B cell (primary cell): ENCODE measurements at regions not wholly inside any gene's neighbourhood (a gene's known extent, or its start where the extent isn't known, plus 50 kb on each side); places are given as distances from the start of the nearest gene placed in this dataset.

Source experiments
- ATAC-seq: fragments of 200-7000 bp; cut with Tn5 transposase; one replicate; pipeline ENCODE4 v1.10.0; 2021; ENCODE audit warnings: low read depth, mild to moderate bottlenecking, moderate number of reproducible peaks, moderate library complexity
- CTCF ChIA-PET: fragments of 350-600 bp; sonication (Branson Sonifier 250); formaldehyde crosslinking; loops from one replicate; lab custom pipeline; 2021; ENCODE audit warnings: antibody characterized with exemption, inconsistent platforms; lab: Charles Lee
- POLR2A ChIA-PET: fragments of 350-600 bp; sonication (Branson Sonifier 250); formaldehyde crosslinking; loops from one replicate; lab custom pipeline; 2021; ENCODE audit warnings: antibody characterized with exemption; lab: Charles Lee
- DNase-seq: peaks from one replicate; pipeline ENCODE4 v3.0.0; 2013
- H2AFZ ChIP-seq: 2 replicates; pipeline ENCODE4 v1.6.1; 2012; ENCODE audit warnings: mild to moderate bottlenecking, low read depth, low read length; ENCODE audit not compliant: insufficient read depth, poor library complexity, severe bottlenecking
- H3K27ac ChIP-seq, 2 donors: 1 replicate in 1 of 2; 2 replicates in 1 of 2; pipeline ENCODE4 v1.5.1; 2012 to 2013; ENCODE audit warnings: low read length in 2 of 2, mild to moderate bottlenecking in 2 of 2, moderate library complexity in 1 of 2
- H3K27me3 ChIP-seq, 4 experiments: fragments of 200-600 bp in 1 of 4; sonication (generic) in 1 of 4; replicated peaks in 1 of 4; 1 replicate in 2 of 4; 2 replicates in 2 of 4; pipeline versions ENCODE4 v1.6.1 to v1.7.0; 2013 to 2016; ENCODE audit warnings: low read length in 3 of 4, mild to moderate bottlenecking in 2 of 4, mixed read lengths in 1 of 4, moderate library complexity in 1 of 4; ENCODE audit not compliant: insufficient read depth in 4 of 4, control insufficient read depth in 3 of 4; ENCODE audit errors: control extremely low read depth in 1 of 4
- H3K36me3 ChIP-seq, 2 experiments: replicated peaks in 1 of 2; 1 replicate in 1 of 2; 2 replicates in 1 of 2; pipeline versions ENCODE4 v1.6.1 to v1.7.1; 2013; ENCODE audit warnings: low read length in 1 of 2; ENCODE audit not compliant: insufficient read depth in 2 of 2, control insufficient read depth in 1 of 2; ENCODE audit errors: control extremely low read depth in 1 of 2, extremely low read depth in 1 of 2
- H3K4me1 ChIP-seq, 2 donors: fragments of 200-600 bp in 1 of 2; sonication (generic) in 1 of 2; 1 replicate in 1 of 2; 2 replicates in 1 of 2; pipeline versions ENCODE4 v1.5.1 to v1.6.1; 2013 to 2017; ENCODE audit warnings: low read length in 2 of 2; ENCODE audit not compliant: control insufficient read depth in 2 of 2, insufficient read depth in 2 of 2
- H3K4me2 ChIP-seq: replicated peaks from 2 replicates; pipeline ENCODE3; 2012; ENCODE audit warnings: mild to moderate bottlenecking, low read depth, low read length; ENCODE audit not compliant: poor library complexity, severe bottlenecking
- H3K4me3 ChIP-seq, 5 experiments: fragments of 200-600 bp in 1 of 5; sonication (generic) in 1 of 5; 1 replicate in 3 of 5; 2 replicates in 2 of 5; pipeline versions ENCODE4 v1.5.1 to v1.7.0; 2011 to 2016; ENCODE audit warnings: low read length in 4 of 5, mild to moderate bottlenecking in 4 of 5, low read depth in 2 of 5, control low read depth in 1 of 5, moderate library complexity in 1 of 5; ENCODE audit not compliant: insufficient read depth in 1 of 5; ENCODE audit errors: control extremely low read depth in 1 of 5, extremely low read depth in 1 of 5
- H3K79me2 ChIP-seq: fragments of 200-600 bp; sonication (generic); one replicate; pipeline ENCODE4 v1.6.0; 2016; ENCODE audit warnings: low read length; ENCODE audit not compliant: control insufficient read depth, insufficient read depth
- H3K9ac ChIP-seq: fragments of 200-600 bp; sonication (generic); 2 replicates; pipeline ENCODE4 v1.6.1; 2017; ENCODE audit warnings: mild to moderate bottlenecking, low read length, moderate library complexity
- H3K9me3 ChIP-seq, 3 donors: one replicate each; pipeline versions ENCODE4 v1.6.1 to v1.7.1; 2013; ENCODE audit warnings: low read length in 2 of 3; ENCODE audit not compliant: control insufficient read depth in 2 of 3, insufficient read depth in 1 of 3; ENCODE audit errors: control extremely low read depth in 1 of 3
- H4K20me1 ChIP-seq: 2 replicates; pipeline ENCODE4 v1.6.0; 2012; ENCODE audit warnings: mild to moderate bottlenecking, low read length; ENCODE audit not compliant: insufficient read depth, control insufficient read depth, poor library complexity, severe bottlenecking
- H3K27ac Mint-ChIP-seq: one replicate; pipeline ENCODE4 v1.8.0; 2021; ENCODE audit warnings: mixed read lengths
- H3K27me3 Mint-ChIP-seq: one replicate; pipeline ENCODE4 v1.8.0; 2021; ENCODE audit warnings: mixed read lengths
- H3K4me1 Mint-ChIP-seq: one replicate; pipeline ENCODE4 v1.8.0; 2021; ENCODE audit warnings: mixed read lengths
- H3K4me3 Mint-ChIP-seq: one replicate; pipeline ENCODE4 v1.8.0; 2021; ENCODE audit warnings: mixed read lengths
- H3K9me3 Mint-ChIP-seq: one replicate; pipeline ENCODE4 v1.8.0; 2022; ENCODE audit warnings: mixed read lengths; ENCODE audit not compliant: insufficient read depth
- EZH2 ChIP-seq: IDR thresholded peaks from 2 replicates; pipeline ENCODE4 v1.6.1; 2012; ENCODE audit warnings: borderline replicate concordance, low read depth, mild to moderate bottlenecking, moderate library complexity, low read length; ENCODE audit not compliant: insufficient read depth, poor library complexity, severe bottlenecking
- WGBS: methylation state at CpG from one replicate; pipeline ENCODE4 v1.1.5; 2013; ENCODE audit warnings: missing lambda C conversion rate; ENCODE audit not compliant: insufficient coverage; 5-methylcytosine and 5-hydroxymethylcytosine counted together
- intact Hi-C: fragments of 100-400 bp; cut with micrococcal nuclease; formaldehyde crosslinking; loops from one replicate; pipeline ENCODE4 v1.10.0; 2022
- TF ChIP-seq, protein P1 (sequence below): fragments of 200-600 bp; IDR thresholded peaks from one replicate; pipeline ENCODE4 v1.8.0; 2022; ENCODE audit warnings: antibody characterized with exemption, mild to moderate bottlenecking

DNA sequence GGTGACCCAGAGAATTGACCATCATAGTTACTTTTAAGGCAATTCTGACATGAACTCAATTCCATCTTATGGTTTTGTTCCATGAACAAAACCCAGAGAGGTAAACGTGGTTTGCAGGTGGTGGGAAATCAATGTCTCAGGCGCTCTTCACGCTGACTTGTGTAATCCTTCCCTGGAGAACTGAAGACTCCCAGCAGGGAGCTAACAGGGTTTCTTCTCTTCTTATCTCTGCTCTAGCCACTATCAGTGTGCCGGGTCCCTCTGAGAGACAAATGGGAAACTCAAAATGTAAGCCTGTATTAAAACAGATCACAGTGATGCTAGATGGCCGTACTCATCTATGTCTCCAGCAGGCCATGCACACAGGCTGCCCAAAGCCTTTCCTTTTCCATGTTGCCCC is 57.6 kb upstream of the ARGLU1 start:
- peaks cover 31% of the 10 kb centered on the region for H3K27me3 Mint-ChIP-seq

DNA sequence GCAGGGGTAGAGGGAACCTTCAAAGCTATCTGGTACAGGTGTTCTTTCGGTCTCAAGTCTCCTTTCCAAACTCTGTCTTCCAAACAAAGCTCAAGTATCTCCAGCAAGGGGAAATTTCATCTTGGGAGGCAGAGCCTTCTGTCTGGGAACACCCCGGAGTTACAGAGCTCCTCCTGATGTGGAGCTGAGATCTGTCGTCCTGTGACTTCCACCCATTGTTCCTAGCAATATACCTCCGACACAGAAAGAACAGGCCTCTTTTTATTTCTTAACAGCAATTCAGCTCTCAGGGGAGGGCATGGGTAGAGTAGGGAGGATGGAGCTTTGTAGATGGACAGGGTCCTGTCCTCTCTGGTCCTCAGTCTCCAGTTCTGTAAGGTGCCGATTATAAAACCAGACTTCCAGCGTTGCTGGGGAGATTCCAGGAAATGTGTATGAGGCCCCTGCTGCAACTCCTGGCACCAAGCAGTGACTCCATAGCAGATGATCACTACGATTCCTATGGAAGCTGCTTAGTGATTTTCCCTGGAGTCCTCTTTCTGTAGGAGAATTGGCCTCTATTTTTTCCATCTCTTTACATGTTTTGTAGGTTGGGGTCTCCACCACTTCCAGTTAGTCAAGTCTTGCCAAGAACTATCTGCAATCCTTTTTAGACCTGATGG is 56.0 kb upstream of the ARGLU1 start:
- no peaks in the 10 kb centered on the region for H3K79me2 ChIP-seq
- POLR2A ChIA-PET: no interaction called here
- H3K27me3 Mint-ChIP-seq: peaks cover 31% of the 10 kb centered on the region

More for the DNA sequence above, 57.6 kb upstream of the ARGLU1 start:
- intact Hi-C loops: no loop called here
- Mint-ChIP-seq H3K27ac (no peak overlapping the region), H3K4me3 (no peak overlapping the region), H3K4me1 (no peaks in the 10 kb centered on the region), H3K9me3 (no peaks in the 10 kb centered on the region)
- Histone ChIP-seq H3K9ac (no peak overlapping the region), H2AFZ (no peak overlapping the region), H3K27me3 (peaks cover 0 to 13% (median under 1%) of the 10 kb centered on the region in 4 experiments), H3K36me3 (no peaks in the 10 kb centered on the region), H3K4me3 (no peak overlapping the region), H4K20me1 (no peaks in the 10 kb centered on the region), H3K4me2 (no peak overlapping the region), H3K79me2 (no peaks in the 10 kb centered on the region), H3K4me1 (no peaks in the 10 kb centered on the region), H3K27ac (no peak overlapping the region), H3K9me3 (no peaks in the 10 kb centered on the region)
- 95% methylated on average over 5 of the region's 5 CpGs for WGBS
- no peak for DNase-seq
- no peak for ATAC-seq
- CTCF ChIA-PET: no interaction called here
- POLR2A ChIA-PET: no interaction called here
- no peak for TF ChIP-seq EZH2
- TF ChIP-seq, protein P1, sequence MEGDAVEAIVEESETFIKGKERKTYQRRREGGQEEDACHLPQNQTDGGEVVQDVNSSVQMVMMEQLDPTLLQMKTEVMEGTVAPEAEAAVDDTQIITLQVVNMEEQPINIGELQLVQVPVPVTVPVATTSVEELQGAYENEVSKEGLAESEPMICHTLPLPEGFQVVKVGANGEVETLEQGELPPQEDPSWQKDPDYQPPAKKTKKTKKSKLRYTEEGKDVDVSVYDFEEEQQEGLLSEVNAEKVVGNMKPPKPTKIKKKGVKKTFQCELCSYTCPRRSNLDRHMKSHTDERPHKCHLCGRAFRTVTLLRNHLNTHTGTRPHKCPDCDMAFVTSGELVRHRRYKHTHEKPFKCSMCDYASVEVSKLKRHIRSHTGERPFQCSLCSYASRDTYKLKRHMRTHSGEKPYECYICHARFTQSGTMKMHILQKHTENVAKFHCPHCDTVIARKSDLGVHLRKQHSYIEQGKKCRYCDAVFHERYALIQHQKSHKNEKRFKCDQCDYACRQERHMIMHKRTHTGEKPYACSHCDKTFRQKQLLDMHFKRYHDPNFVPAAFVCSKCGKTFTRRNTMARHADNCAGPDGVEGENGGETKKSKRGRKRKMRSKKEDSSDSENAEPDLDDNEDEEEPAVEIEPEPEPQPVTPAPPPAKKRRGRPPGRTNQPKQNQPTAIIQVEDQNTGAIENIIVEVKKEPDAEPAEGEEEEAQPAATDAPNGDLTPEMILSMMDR: no peak

More for the DNA sequence above, 56.0 kb upstream of the ARGLU1 start:
- Histone ChIP-seq H3K36me3 (no peaks in the 10 kb centered on the region), H4K20me1 (no peaks in the 10 kb centered on the region), H3K27me3 (peaks cover 0 to 13% (median 3%) of the 10 kb centered on the region in 4 experiments), H3K27ac (no peak overlapping the region), H3K4me2 (no peak overlapping the region), H2AFZ (no peak overlapping the region), H3K9me3 (no peaks in the 10 kb centered on the region), H3K9ac (no peak overlapping the region), H3K4me3 (no peak overlapping the region), H3K4me1 (no peaks in the 10 kb centered on the region)
- peaks cover 2% of the 10 kb centered on the region for H3K4me1 Mint-ChIP-seq
- H3K9me3 Mint-ChIP-seq: no peaks in the 10 kb centered on the region
- CTCF ChIA-PET: no interaction called here
- intact Hi-C loops: no loop called here
- H3K4me3 Mint-ChIP-seq: no peak overlapping the region
- WGBS: 95% methylated on average over 4 of the region's 7 CpGs
- TF ChIP-seq, protein P1: no peak
- TF ChIP-seq EZH2: no peak
- DNase-seq (no peak), ATAC-seq (no peak)
- no peak overlapping the region for H3K27ac Mint-ChIP-seq
